AG10803 (cell line): ENCODE measurements at regions not wholly inside any gene's neighbourhood (a gene's known extent, or its start where the extent isn't known, plus 50 kb on each side); places are given as distances from the start of the nearest gene placed in this dataset.

Experiments used
- DNase-seq: peaks from one replicate; pipeline ENCODE4 v3.0.0; 2010; ENCODE audit warnings: low read depth
- H3K4me3 ChIP-seq: 2 replicates; pipeline ENCODE4 v1.5.1; 2011; ENCODE audit warnings: mild to moderate bottlenecking, low read length, control low read depth
- TF ChIP-seq, protein P1 (sequence below): conservative IDR thresholded peaks from 2 replicates; pipeline ENCODE4 v1.5.1; 2011; ENCODE audit warnings: mild to moderate bottlenecking, low read length, control low read depth, inconsistent platforms

DNA sequence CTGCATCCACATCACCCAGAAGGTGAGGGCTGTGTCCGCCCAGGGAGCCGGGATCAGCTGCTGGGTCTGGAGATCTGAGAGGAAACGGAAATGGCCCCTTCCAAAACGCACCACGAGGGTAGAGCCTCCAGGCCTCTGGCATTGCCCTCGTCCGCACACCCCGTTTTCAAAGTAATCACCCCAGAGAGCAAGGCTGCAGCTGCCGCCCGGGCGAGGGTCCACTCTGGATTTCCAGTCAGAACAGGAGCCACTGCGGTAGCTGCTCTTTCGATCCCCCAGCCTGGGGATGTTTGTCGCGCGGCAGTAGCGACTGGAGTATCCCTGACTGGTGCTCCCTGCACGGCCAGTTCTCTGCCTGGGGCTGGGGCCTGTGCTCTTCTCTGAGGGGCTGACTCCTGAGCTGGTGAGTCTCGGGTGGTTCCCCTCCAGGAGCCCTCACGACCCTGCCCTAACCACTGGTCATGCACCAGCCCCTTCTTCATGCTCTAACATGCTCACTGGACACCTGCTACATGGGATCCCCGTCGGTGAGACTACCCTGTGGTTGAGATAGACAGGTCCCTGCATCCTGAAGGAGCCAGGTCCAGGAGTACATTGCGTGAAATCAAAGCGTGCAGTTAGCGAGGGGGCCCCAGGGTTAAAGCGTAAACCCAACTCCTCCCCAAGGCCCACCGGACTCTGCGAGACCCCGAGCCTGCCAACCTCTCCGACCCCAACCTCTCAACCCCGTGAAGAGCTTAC lies 99.2 kb downstream of the FOXL3 start:
- no peak for DNase-seq
- H3K4me3 ChIP-seq: no peak overlapping the region
- TF ChIP-seq, protein P1, sequence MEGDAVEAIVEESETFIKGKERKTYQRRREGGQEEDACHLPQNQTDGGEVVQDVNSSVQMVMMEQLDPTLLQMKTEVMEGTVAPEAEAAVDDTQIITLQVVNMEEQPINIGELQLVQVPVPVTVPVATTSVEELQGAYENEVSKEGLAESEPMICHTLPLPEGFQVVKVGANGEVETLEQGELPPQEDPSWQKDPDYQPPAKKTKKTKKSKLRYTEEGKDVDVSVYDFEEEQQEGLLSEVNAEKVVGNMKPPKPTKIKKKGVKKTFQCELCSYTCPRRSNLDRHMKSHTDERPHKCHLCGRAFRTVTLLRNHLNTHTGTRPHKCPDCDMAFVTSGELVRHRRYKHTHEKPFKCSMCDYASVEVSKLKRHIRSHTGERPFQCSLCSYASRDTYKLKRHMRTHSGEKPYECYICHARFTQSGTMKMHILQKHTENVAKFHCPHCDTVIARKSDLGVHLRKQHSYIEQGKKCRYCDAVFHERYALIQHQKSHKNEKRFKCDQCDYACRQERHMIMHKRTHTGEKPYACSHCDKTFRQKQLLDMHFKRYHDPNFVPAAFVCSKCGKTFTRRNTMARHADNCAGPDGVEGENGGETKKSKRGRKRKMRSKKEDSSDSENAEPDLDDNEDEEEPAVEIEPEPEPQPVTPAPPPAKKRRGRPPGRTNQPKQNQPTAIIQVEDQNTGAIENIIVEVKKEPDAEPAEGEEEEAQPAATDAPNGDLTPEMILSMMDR: no peak

DNA sequence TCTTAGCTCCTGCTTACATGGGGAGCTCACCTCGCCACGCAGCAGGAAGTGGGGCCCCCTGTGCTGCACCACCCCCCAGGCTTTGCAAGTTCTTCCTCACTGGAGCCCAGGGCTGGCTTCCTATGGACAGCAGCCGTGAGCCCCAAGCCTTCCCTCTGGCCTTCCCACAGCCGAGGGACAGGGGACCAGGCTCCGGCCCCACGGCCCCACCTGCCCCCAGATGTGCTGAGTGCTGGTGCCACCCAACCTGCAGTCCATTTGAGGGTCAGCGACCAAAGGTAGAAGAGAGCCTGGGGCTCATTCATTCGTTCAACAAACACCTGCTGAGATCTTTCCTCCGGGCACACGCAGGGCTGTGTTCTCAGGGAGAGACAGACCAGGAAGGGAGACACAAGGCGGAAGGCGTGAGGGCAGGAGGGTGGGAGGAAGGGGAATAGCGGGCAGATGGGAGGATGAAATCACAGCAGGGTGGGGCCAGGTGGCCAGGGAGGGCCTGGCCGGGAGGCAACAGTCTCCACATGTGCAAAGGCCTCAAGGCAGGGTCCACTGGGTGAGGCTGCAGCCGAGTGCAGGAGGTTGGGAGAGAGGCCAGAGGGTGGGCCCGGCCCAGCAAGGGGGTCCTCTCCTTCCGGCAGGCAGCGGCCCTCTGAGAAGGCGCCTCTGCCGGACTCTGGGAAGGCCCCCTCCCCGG lies 100.1 kb downstream of the FOXL3 start:
- H3K4me3 ChIP-seq: no peak overlapping the region
- TF ChIP-seq, protein P1: no peak
- DNase-seq: no peak

DNA sequence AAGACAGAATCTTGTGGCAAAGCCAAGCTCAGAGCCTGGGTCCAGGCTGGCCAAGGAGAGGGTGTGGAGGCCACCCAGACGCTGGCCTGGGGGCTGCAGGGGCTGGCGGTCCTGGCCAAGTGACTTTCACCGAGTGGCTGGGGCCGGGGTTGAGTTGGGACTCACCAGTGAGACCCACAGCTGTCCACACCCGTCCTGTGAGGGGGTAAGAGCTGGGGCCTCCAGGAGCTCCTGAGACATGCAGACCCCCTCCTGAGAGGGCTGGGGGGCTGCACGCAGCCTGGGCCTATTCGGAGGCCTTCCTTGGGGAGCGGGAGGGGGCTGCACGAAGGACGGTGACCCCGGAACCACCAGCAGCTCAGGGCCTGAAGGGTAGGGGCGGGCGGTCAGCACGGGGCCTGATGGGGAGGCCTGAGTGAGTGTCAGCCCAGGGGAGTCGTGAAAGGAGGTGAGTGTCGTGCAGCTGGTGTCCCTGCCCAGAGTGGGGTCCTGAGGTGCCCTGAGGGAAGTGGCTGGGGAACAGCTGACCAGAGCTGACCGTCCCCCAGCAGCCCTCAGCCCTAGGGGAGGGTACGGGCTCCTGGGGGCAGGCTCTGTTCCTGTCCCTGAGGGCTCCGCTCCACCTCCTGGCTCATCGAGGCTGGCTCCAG lies 100.9 kb downstream of the FOXL3 start:
- no peak overlapping the region for H3K4me3 ChIP-seq
- TF ChIP-seq, protein P1: no peak
- no peak for DNase-seq

DNA sequence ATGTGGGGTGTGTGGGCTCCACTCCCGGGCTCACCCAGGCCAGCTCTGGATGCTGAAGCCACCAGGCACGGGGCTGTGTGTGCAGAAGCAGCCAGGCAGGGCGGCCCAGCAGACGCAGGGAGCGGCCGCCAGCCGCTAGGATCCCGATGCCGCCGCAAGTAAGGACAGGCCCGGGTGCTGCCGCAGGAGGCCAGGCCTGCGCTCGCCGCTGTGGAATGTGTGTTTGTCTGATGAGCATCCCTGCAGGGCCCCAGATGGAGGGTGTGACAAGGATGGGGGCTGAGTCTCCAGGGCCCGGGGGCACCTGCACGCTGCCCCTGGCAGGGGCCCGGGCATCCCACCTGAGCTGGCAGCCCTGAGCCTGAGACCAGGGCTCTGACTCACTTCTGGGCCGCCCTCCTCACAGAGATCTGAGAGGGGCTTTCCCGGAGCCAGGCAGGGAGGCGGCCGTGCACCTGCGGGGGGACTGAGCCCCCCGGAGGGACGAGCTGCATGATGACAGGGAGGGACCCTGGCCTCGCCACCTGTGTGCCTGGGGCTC lies 101.5 kb downstream of the FOXL3 start:
- DNase-seq: no peak
- TF ChIP-seq, protein P1: no peak
- H3K4me3 ChIP-seq: no peak overlapping the region

DNA sequence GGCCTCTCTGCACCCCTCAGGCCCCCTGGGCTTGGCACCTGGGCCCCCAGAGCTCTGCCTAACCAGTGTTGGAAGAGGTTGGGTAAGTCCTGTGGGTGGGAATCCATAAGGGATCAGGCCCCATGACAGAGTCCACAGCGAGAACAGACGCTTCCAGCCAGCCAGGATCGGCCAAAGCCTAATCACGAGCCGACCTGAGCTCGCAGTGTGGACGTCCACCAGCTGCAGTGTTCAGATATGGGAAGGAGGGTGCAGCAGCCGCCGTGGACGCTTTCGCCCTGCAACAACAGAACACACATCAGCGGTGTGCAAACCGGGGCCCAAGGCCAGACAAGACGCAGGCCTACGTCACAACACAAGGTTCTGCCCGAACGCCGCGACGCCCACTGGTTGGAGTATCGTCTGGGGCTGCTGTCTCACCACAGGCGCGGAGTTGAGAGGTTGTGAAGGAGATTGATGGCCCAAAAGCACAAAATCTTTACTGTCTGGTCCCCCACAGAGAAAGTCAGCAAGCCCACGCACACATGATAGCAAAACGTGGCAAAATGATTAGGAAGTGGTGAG lies 102.1 kb downstream of the FOXL3 start:
- no peak for DNase-seq
- TF ChIP-seq, protein P1: no peak
- H3K4me3 ChIP-seq: no peak overlapping the region

DNA sequence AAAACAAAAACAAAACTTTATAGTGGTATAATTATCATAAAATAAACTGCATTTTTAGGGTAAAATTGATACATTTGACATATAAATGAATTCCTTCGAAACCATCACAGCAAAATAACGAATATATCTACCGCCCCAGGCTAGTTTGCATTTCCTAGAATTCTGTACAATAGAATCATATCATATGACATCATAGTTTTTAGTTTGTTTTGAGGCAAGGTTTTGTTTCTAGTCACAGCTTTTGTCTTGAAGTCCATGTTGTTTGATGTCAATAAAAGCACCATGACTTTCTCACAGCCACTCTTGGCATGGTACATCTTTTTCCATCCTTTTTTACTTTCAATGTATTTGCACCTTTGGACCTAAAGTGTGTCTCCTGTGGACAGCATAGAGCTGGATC lies 102.9 kb downstream of the FOXL3 start:
- DNase-seq: no peak
- TF ChIP-seq, protein P1: no peak
- H3K4me3 ChIP-seq: no peak overlapping the region
